Keratinocyte (primary cell): ENCODE measurements at regions not wholly inside any gene's neighbourhood (a gene's known extent, or its start where the extent isn't known, plus 50 kb on each side); places are given as distances from the start of the nearest gene placed in this dataset.

Experiments
- DNase-seq: peaks from one replicate; pipeline ENCODE4 v3.0.0-alpha.2; 2011; ENCODE audit warnings: low read depth, missing footprints, low spot score
- FAIRE-seq: peaks from 2 replicates; lab custom pipeline; 2011; peaks lifted over from hg19 to GRCh38; lab: Jason Lieb, UNC
- H2AFZ ChIP-seq: 2 replicates; pipeline ENCODE4 v1.6.0; 2012; ENCODE audit warnings: low read length, control low read depth, inconsistent platforms; ENCODE audit not compliant: control insufficient read depth
- H3K27ac ChIP-seq: 2 replicates; pipeline ENCODE4 v1.5.1; 2011; ENCODE audit warnings: low read length; ENCODE audit not compliant: control insufficient read depth, insufficient read depth
- H3K27me3 ChIP-seq: 3 replicates; pipeline ENCODE4 v1.6.0; 2011; ENCODE audit warnings: low read length; ENCODE audit not compliant: control insufficient read depth, insufficient read depth; ENCODE audit errors: extremely low read depth
- H3K36me3 ChIP-seq, 2 experiments: 2 replicates in 1 of 2; 3 replicates in 1 of 2; pipeline ENCODE4 v1.5.1; 2011; ENCODE audit warnings: low read length in 2 of 2, mild to moderate bottlenecking in 1 of 2; ENCODE audit not compliant: control insufficient read depth in 2 of 2, insufficient read depth in 2 of 2; ENCODE audit errors: extremely low read depth in 1 of 2
- H3K4me1 ChIP-seq: 3 replicates; pipeline ENCODE4 v1.5.1; 2011; ENCODE audit warnings: low read length; ENCODE audit not compliant: control insufficient read depth, insufficient read depth; ENCODE audit errors: extremely low read depth
- H3K4me2 ChIP-seq: 3 replicates; pipeline ENCODE4 v1.6.0; 2011; ENCODE audit warnings: low read depth, low read length; ENCODE audit not compliant: control insufficient read depth, insufficient read depth; ENCODE audit errors: extremely low read depth
- H3K4me3 ChIP-seq, 3 experiments: fragments of 200-600 bp in 1 of 3; sonication (generic) in 1 of 3; 2 replicates in 2 of 3; 3 replicates in 1 of 3; pipeline ENCODE4 v1.5.1; 2011 to 2016; ENCODE audit warnings: low read length in 3 of 3, mild to moderate bottlenecking in 3 of 3, control low read depth in 2 of 3, inconsistent platforms in 1 of 3, low read depth in 1 of 3, mixed read lengths in 1 of 3, mixed run types in 1 of 3, moderate library complexity in 1 of 3; ENCODE audit not compliant: control insufficient read depth in 2 of 3, insufficient read depth in 2 of 3; ENCODE audit errors: extremely low read depth in 1 of 3
- H3K79me2 ChIP-seq: 2 replicates; pipeline ENCODE4 v1.6.0; 2012; ENCODE audit warnings: low read length; ENCODE audit not compliant: control insufficient read depth, insufficient read depth
- H3K9ac ChIP-seq: 3 replicates; pipeline ENCODE4 v1.6.0; 2011; ENCODE audit warnings: low read length; ENCODE audit not compliant: control insufficient read depth, insufficient read depth; ENCODE audit errors: extremely low read depth
- H3K9me1 ChIP-seq: 3 replicates; pipeline ENCODE4 v1.6.0; 2011; ENCODE audit warnings: low read length; ENCODE audit not compliant: control insufficient read depth, insufficient read depth; ENCODE audit errors: extremely low read depth
- H3K9me3 ChIP-seq: 2 replicates; pipeline ENCODE4 v1.5.1; 2012; ENCODE audit warnings: low read depth, low read length; ENCODE audit not compliant: control insufficient read depth
- H4K20me1 ChIP-seq: 3 replicates; pipeline ENCODE4 v1.6.0; 2011; ENCODE audit warnings: low read length; ENCODE audit not compliant: control insufficient read depth, insufficient read depth; ENCODE audit errors: extremely low read depth
- CTCF ChIP-seq, 3 experiments: IDR thresholded peaks in 1 of 3; conservative IDR thresholded peaks in 1 of 3; optimal IDR thresholded peaks in 1 of 3; 2 replicates in 2 of 3; 3 replicates in 1 of 3; pipeline versions ENCODE3 to v1.5.1; 2011; ENCODE audit warnings: low read length in 3 of 3, mild to moderate bottlenecking in 3 of 3, moderate library complexity in 2 of 3, control low read depth in 1 of 3, inconsistent platforms in 1 of 3; ENCODE audit not compliant: insufficient read depth in 2 of 3; ENCODE audit errors: extremely low read depth in 1 of 3
- EZH2 ChIP-seq: IDR thresholded peaks from one replicate; pipeline ENCODE4 v1.6.1; 2012; ENCODE audit warnings: inconsistent platforms, mild to moderate bottlenecking, low read length, moderate library complexity
- dilution Hi-C: fragments of 300-500 bp; cut with MboI; formaldehyde crosslinking; loops from one replicate; pipeline ENCODE4 v1.7.0; 2020; ENCODE audit warnings: low sequenced_read_pairs; ENCODE audit not compliant: extremely low pct_ligation_motif_present

GRCh38 chr3:102329561-102329960 lies 105.3 kb upstream of the ZPLD1 start:
- H4K20me1 ChIP-seq: no peaks in the 10 kb centered on the region
- H3K4me2 ChIP-seq: no peak overlapping the region
- no peak overlapping the region for H3K27ac ChIP-seq
- H3K9me3 ChIP-seq: no peaks in the 10 kb centered on the region
- H3K36me3 ChIP-seq: no peaks in the 10 kb centered on the region
- no peaks in the 10 kb centered on the region for H3K27me3 ChIP-seq
- H3K4me3 ChIP-seq: no peak overlapping the region
- H3K9me1 ChIP-seq: no peaks in the 10 kb centered on the region
- DNase-seq (no peak), FAIRE-seq (no peak)
- dilution Hi-C loops: no loop called here
- no peaks in the 10 kb centered on the region for H3K79me2 ChIP-seq
- H2AFZ ChIP-seq: no peak overlapping the region
- TF ChIP-seq CTCF (optimal IDR thresholded peaks at IDR 0.05 in 1 of 3, IDR thresholded peaks at IDR 0.05 in 1 of 3, conservative IDR thresholded peaks at IDR 0.05 in 1 of 3; ENCODE audit: extremely low read depth in 1 of 3, insufficient read depth in 2 of 3, low read length in 3 of 3): no peak
- no peak for TF ChIP-seq EZH2
- H3K9ac ChIP-seq: no peak overlapping the region
- H3K4me1 ChIP-seq: no peaks in the 10 kb centered on the region

GRCh38 chr3:102332205-102332604 lies 102.6 kb upstream of the ZPLD1 start:
- Histone ChIP-seq H3K4me2 (no peak overlapping the region), H3K9ac (no peak overlapping the region), H3K4me3 (no peak overlapping the region), H3K36me3 (no peaks in the 10 kb centered on the region), H4K20me1 (no peaks in the 10 kb centered on the region), H3K79me2 (no peaks in the 10 kb centered on the region), H3K27ac (no peak overlapping the region), H3K4me1 (no peaks in the 10 kb centered on the region), H3K9me3 (no peaks in the 10 kb centered on the region), H3K9me1 (no peaks in the 10 kb centered on the region), H2AFZ (no peak overlapping the region), H3K27me3 (no peaks in the 10 kb centered on the region)
- TF ChIP-seq CTCF (optimal IDR thresholded peaks at IDR 0.05 in 1 of 3, IDR thresholded peaks at IDR 0.05 in 1 of 3, conservative IDR thresholded peaks at IDR 0.05 in 1 of 3; ENCODE audit: extremely low read depth in 1 of 3, insufficient read depth in 2 of 3, low read length in 3 of 3) (no peak), EZH2 (no peak)
- dilution Hi-C loops: no loop called here
- FAIRE-seq: peak; percentile 9
- peak; percentile 19 for DNase-seq
